Skeletal muscle cell (primary cell): ENCODE measurements at regions not wholly inside any gene's neighbourhood (a gene's known extent, or its start where the extent isn't known, plus 50 kb on each side); places are given as distances from the start of the nearest gene placed in this dataset.

Experiments used
- DNase-seq: peaks from one replicate; pipeline ENCODE4 v3.0.0-alpha.2; 2010; ENCODE audit warnings: low read depth
- H3K4me3 ChIP-seq: 2 replicates; pipeline ENCODE4 v1.5.1; 2011; ENCODE audit warnings: low read depth, mild to moderate bottlenecking, control low read depth, low read length, moderate library complexity

DNA sequence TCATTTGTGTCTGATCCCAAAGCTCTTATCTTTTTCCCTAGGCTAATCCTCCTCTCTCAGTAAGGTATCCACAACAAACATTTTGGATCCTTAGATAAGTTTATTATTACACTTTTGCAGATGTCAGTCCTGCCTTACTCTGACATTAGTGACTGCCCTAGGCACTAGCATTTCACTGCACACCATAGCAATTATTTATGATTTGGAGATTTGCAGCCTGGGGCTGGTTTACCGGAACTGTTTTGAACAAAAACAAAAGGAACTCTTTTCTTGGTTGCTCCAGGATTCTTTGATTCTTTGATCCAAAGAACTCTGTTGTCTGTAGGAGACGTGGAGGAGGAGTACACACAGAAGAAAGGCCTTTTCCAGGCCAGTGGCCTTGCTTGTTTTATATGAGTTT lies 80.4 kb downstream of the EDNRB start:
- no peak for DNase-seq
- no peak overlapping the region for H3K4me3 ChIP-seq

DNA sequence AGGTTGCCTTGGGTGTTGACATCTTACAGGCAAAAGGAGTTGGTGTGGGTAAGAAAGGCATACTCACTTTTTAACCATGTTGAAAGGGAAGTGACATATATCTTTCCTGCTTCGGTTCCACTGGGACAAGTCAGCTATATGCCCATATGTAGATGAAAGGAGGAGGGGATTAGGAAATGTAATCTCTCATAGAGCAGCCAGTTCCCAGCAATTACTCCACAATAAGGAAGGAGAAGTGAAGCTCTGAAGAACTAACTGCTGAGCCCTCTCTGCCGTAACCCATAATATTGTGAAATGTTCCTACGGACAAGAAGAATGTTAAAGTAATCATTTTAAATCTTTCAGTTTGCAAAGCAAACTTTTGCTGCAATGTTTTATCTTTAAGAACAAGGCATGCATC lies 82.2 kb downstream of the EDNRB start:
- no peak overlapping the region for H3K4me3 ChIP-seq
- peak; percentile 52 for DNase-seq

DNA sequence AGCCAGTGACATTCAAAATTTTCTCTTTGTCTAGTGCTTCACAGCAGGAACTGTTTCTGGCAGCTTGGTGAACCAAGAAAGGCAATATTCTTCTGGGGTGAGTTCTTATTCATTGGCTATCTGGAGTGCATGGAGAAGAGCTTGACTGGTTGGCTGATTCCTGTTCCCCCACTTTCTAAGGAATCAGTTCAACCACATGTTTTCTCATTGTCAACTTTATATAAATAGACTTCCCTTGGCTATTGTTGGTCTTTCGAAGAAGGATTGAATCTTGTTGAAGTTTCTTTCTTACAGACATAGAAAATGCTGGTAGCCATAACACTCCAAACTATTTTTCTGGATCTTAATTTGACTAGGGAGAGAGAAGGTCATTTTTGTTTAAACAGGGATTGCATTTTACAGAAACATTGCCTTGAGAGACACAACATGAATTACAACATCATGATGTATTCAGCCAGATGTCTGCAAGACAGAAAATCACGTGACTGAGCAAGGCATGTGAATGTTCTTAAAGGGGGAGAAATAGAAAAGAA lies 85.2 kb downstream of the EDNRB start:
- peak; percentile 81 for DNase-seq
- no peak overlapping the region for H3K4me3 ChIP-seq

DNA sequence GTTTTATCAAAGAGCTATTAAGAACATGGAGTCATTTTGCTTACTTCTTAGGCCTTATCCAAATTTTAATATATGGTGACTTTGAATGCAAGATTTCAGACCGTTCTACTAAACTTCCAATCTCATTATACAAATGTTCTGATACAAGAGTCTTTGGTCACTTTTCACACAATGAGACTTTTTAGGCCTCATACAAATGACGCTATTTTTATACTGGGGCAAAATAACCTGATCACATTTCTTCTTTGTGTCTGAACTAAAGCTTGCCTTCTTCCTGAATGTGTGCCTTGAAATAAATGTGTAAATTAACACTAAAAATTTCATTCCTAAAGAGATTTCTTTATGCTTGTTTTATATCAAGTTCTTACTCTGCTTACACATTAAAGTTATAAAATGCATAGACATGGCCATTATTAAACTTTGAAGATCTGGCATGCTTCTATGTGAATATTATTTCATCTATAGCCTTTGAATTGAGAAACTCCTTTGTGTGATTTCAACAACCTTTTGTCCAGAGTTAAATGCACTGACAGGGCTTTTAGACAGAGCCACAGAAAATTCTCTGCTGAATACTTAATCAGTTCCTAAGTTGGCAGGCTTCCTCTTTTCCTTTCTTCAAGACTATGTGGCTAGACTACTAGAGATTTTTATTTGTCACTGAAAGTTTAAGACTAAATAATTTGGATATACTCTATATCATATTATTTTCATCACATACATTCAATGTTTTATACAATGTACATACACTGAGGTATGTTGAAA lies 86.1 kb downstream of the EDNRB start:
- H3K4me3 ChIP-seq: no peak overlapping the region
- peak; percentile 30 for DNase-seq

DNA sequence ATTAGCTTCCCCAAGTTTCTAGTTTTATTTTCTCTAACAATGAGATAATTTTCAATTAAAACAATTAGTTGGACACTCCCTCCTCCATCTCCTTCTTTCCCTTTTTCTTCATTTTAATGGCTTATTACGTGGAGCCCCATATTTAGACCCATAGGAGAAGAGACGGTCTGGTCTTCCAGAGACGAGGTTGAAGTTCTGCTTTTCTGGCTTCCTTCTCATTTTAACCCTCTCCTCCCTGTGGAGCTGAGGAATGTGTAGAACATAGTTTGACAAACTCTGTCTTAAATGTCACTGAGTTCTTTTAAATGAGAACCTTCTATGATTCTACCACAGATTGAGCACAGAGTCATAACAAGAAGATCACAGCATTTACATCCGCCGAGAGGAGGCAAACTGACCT lies 86.8 kb downstream of the EDNRB start:
- no peak for DNase-seq
- no peak overlapping the region for H3K4me3 ChIP-seq

DNA sequence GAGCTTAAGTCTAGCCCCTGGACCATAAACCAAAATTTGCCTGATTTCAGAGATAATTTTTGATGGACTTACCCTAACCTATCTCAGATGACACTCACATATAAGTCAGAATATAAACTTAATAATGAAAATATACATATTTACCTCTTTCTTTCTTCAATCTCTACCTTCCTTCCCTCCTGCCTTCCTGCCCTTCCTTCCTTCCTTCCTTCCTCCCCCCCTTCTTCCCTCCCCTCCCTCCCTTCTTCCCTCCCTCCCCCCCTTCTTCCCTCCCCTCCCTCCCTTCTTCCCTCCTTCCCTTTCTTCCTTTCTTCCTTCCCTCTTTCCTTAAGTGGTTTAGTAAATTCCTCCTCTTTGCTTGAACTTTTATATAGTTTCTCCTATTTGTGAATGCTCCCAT lies 88.7 kb downstream of the EDNRB start:
- no peak overlapping the region for H3K4me3 ChIP-seq
- DNase-seq: no peak

DNA sequence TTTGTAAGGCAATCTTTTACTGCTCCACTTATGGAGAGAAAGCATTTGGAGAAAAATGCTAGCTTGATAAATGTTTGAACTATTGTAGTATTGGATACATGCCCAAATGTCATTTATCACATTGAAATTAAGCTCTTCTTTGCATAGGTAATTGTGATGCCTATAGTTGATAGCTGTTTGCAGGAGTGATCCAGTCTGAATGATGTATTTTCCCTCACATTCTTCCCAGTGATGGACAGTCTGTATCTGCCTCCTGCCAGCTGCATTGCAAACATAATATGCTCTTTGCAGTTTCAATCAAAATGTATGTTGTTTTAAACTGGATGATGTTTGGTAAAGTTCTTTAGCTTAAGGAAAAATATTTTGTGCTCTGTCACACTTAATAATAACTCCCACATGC lies 89.8 kb downstream of the EDNRB start:
- DNase-seq: no peak
- H3K4me3 ChIP-seq: no peak overlapping the region

DNA sequence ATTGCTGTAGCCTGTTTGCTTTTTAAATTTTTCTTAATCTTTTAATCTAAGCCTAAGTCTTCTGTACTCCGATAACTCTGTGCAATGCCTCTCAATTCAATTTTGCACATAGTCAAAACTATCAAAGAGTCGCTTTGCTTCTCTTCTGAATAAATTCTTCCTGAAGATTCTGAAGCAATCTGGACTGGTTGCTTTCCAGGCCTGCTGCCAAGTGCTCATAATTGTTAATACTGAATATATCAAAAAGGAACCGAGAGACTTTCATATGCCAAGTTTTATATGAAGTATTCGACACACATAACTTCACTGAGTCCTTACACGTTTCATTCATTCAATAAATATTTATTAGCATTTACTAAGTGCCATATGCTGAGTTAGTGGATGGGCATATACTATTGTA lies 91.3 kb downstream of the EDNRB start:
- DNase-seq: no peak
- H3K4me3 ChIP-seq: no peak overlapping the region

DNA sequence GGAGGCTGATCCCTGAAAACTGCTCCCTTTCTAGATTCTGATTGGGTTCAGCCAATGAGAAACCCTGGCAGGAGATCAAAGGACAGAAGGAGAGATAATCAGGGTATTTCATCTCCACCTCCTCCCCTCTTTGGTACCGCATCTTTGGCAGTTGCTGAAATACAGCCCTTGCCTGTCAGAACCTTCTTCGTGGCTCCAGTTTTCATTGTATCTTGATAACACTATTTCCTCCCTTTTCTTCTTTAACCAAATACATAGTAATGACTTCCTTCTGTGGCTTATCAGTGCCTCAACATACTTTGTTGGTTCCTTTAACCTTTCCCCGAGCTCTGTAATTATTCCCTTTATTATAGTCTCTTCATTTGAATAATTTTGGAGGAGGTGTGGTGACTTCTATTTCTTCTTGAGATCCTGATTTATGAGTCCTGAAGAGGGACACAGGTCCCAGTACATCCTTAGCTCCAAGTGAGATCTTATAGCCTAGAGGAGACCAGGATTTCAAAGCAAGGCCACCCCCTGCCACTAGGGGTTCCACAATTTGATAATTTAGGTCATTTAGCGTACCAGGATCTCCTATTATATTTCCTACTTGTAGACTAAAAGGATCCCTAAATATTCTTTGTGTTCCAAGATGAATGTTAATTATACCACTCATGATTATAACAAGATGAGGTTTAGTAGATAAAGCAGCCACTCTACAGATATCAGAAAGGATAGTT lies 98.0 kb downstream of the EDNRB start:
- no peak for DNase-seq
- H3K4me3 ChIP-seq: no peak overlapping the region

DNA sequence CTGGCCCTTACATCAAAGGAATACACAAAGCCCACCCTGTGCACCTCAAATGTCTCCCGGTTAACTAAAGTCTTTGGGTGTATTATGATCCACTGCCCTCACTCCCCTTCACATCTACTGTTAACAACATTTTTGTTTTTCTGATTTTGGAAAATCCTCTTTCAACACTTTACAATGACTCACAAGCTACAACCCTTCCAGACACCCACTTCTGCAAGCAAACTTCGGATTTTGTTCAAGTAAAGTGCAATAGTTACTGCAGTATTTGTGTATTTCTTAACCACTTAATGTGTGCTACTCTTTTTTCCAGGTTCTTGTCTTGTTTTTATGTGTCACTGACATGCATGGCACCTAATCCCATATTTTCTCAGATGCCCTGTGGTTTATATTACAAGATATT lies 101.1 kb downstream of the EDNRB start:
- DNase-seq: no peak
- no peak overlapping the region for H3K4me3 ChIP-seq

DNA sequence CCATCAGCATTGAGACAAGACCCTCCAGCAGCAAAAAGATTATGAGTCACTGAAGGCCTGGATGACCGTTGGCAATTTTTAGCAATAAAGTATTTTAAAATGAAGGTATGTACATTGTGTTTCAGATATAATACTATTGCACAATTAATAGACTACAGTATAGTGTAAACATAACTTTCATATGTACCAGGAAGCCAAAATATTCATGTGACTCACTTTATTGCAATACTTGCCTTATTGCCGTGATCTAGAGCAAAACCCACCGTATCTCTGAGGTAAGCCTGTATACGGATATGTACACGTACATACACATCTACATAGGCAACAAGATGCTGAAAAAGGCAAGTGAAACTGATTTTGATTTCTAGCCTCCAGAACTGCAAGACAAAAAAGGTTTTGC lies 103.3 kb downstream of the EDNRB start:
- H3K4me3 ChIP-seq: no peak overlapping the region
- no peak for DNase-seq
